Activated effector memory CD4-positive, alpha-beta T cell treated with Interleukin-2 at 50 U/mL for 16 hours (primary cell): ENCODE measurements at regions not wholly inside any gene's neighbourhood (a gene's known extent, or its start where the extent isn't known, plus 50 kb on each side); places are given as distances from the start of the nearest gene placed in this dataset.
"Not testable (repeated sequence)": the region's sequence is repeated elsewhere in the genome, so short reads cannot be mapped to it uniquely, and the experiment has no call there.

Experiments used
- DNase-seq: peaks from one replicate; pipeline ENCODE4 v3.0.0-alpha.2; 2020

- no peak for DNase-seq
Measured at GRCh38 chr15:79156704-79157375, 66.3 kb upstream of the RASGRF1 start.

GRCh38 chr15:79154483-79155135 lies 64.0 kb upstream of the RASGRF1 start:
- no peak for DNase-seq

GRCh38 chr15:79144290-79144689 lies 53.7 kb upstream of the RASGRF1 start:
- DNase-seq, result not testable (repeated sequence)

- no peak for DNase-seq
Measured at GRCh38 chr15:79140846-79141570, 50.4 kb upstream of the RASGRF1 start.
